HG03066 (cell line): ENCODE measurements at regions not wholly inside any gene's neighbourhood (a gene's known extent, or its start where the extent isn't known, plus 50 kb on each side); places are given as distances from the start of the nearest gene placed in this dataset.
"Not testable (repeated sequence)": the region's sequence is repeated elsewhere in the genome, so short reads cannot be mapped to it uniquely, and the experiment has no call there.

Experiments used
- ATAC-seq: cut with Tn5 transposase; IDR thresholded peaks from one replicate; pipeline ENCODE4 v1.9.1; 2021; ENCODE audit warnings: low read depth; ENCODE audit not compliant: unreplicated experiment

DNA sequence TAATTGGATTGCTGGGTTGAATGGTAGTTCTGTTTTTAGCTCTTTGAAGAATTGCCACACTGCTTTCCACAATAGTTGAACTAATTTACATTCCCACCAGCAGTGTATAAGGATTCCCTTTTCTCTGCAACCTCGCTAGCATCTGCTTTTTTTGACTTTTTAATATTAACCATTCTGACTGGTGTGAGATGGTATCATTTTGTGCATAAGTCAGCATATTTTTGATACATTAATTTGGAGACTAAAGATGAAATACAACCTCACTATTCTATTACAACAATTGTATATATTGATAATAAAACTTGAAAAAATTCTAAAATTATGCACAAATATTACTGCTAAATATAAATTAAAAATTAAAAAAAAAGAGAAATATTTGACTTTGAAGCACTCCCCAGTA lies 350.9 kb downstream of the SPIN4 start:
- ATAC-seq: not testable (repeated sequence)
